ENCODE measurements at regions not wholly inside any gene's neighbourhood (a gene's known extent, or its start where the extent isn't known, plus 50 kb on each side); places are given as distances from the start of the nearest gene placed in this dataset.

DNA sequence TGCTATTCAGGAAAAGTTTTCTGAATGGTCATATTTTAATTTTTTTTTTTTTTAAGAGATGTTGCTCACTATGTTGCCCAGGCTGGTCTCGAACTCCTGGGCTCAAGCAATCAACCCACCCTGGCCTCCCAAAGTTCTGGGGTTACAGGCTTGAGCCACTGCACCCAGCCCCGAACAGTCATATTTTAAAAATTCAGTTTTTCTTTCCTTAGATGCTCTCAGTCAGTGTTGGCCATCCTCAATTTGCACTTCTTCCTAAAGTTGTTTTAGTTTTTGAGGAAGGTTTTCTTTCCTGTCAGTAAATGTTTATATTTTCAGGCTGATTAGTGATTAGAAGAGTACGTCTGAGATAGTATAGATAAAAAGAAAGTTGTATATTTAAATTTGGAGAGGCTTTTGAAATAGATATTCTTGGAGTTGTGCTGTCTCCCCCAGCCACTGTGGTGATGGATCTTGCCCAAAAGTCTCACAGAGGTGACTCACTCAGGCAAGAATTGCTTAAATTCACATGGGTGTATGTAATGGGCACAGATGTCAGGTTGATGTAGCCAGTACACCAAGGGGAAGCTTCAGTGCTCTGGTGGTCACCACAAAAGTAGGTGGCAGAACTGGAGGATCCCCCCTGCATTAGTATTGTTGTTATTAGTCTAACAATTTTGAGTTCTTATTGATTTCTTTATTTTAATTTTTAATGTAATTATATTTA, 72.2 kb upstream of the ELOVL6 start:
- Histone ChIP-seq H3K36me3 (no peaks in the 10 kb centered on the region), H3K9me3 (replicated peaks in 1 of 11) (0 out of 22 replicates have a peak, but pooled peaks cover 0 to 3% (median 0%) of the 10 kb centered on the region in 11 experiments), H3K27me3 (no peaks in the 10 kb centered on the region), H3K4me2 (no peak overlapping the region), H3K27ac (no peak overlapping the region), H3K9ac (no peak overlapping the region), H3K4me3 (no peak overlapping the region), H4K20me1 (no peaks in the 10 kb centered on the region), H3K4me1 (no peaks in the 10 kb centered on the region)
- no peak for TF ChIP-seq Cebpa-rat (IDR thresholded peaks at IDR 0.05)

- no peaks in the 10 kb centered on the region for H4K20me1 ChIP-seq
- H3K27ac ChIP-seq = no peak overlapping the region
- no peaks in the 10 kb centered on the region for H3K36me3 ChIP-seq
- H3K27me3 ChIP-seq = no peaks in the 10 kb centered on the region
- H3K4me1 ChIP-seq = no peaks in the 10 kb centered on the region
- no peak for TF ChIP-seq Cebpa-rat (IDR thresholded peaks at IDR 0.05)
- H3K4me3 ChIP-seq = no peak overlapping the region
- no peak overlapping the region for H3K9ac ChIP-seq
- no peak overlapping the region for H3K4me2 ChIP-seq
- 0 out of 22 replicates have a peak, but pooled peaks cover 0 to 3% (median 0%) of the 10 kb centered on the region in 11 experiments for H3K9me3 ChIP-seq (replicated peaks in 1 of 11)
Measured at GRCh38 chr4:110268790-110269189, 70.4 kb upstream of the ELOVL6 start.

DNA sequence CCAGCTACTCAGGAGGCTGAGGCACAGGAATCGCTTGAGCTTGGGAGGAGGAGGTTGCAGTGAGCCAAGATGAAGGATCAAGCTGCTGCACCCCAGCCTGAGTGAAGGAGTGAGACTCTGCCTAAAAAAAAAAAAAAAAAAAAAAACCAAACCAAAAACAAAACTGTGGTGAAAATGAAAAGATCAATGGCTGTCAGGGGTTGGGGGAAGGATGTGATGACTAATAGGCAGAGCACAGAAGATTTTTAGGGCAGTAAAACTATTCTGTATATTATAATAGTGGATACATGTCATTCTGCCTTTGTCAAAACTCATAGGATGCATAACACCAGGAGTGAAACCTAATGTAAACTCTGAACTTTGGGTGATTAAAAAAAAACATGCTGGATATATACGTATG, 69.9 kb upstream of the ELOVL6 start:
- H3K4me3 ChIP-seq = no peak overlapping the region
- no peak overlapping the region for H3K27ac ChIP-seq
- TF ChIP-seq Cebpa-rat (IDR thresholded peaks at IDR 0.05) = no peak

DNA sequence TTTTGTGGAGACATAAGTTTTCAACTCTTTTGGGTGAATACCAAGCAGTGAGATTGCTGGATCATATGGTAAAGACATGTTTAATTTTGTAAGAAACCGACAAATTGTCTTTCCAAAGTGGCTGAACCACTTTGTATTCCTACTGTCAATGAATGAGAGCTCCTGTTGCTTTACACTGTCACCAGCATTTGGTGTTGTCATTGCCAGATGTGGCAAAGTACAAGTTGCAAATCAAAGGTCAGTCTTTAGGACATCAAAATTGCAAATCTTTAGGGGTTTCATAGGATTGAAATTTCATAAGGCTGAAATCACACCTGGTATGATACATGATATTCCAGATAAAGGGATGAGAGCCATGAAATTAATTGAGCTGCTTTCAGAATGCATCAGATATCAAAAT, 67.7 kb upstream of the ELOVL6 start:
- H4K20me1 ChIP-seq = no peaks in the 10 kb centered on the region
- H3K4me2 ChIP-seq = no peak overlapping the region
- no peaks in the 10 kb centered on the region for H3K36me3 ChIP-seq
- TF ChIP-seq Cebpa-rat (IDR thresholded peaks at IDR 0.05) = no peak
- no peak overlapping the region for H3K9ac ChIP-seq
- no peaks in the 10 kb centered on the region for H3K27me3 ChIP-seq
- 0 out of 22 replicates have a peak, but pooled peaks cover 0 to 3% (median 0%) of the 10 kb centered on the region in 11 experiments for H3K9me3 ChIP-seq (replicated peaks in 1 of 11)
- no peak overlapping the region for H3K27ac ChIP-seq
- H3K4me1 ChIP-seq = no peaks in the 10 kb centered on the region
- no peak overlapping the region for H3K4me3 ChIP-seq

More for the DNA sequence above, 69.9 kb upstream of the ELOVL6 start:
- H4K20me1 ChIP-seq = no peaks in the 10 kb centered on the region
- H3K4me2 ChIP-seq = no peak overlapping the region
- no peaks in the 10 kb centered on the region for H3K36me3 ChIP-seq
- no peaks in the 10 kb centered on the region for H3K4me1 ChIP-seq
- 0 out of 22 replicates have a peak, but pooled peaks cover 0 to 3% (median 0%) of the 10 kb centered on the region in 11 experiments for H3K9me3 ChIP-seq (replicated peaks in 1 of 11)
- H3K9ac ChIP-seq = no peak overlapping the region
- no peaks in the 10 kb centered on the region for H3K27me3 ChIP-seq

GRCh38 chr4:110265001-110265400, 66.6 kb upstream of the ELOVL6 start:
- no peak overlapping the region for H3K27ac ChIP-seq
- H3K9me3 ChIP-seq (replicated peaks in 1 of 11) = 0 out of 22 replicates have a peak, but pooled peaks cover 0 to 3% (median 0%) of the 10 kb centered on the region in 11 experiments
- H3K4me3 ChIP-seq = no peak overlapping the region
- no peak overlapping the region for H3K4me2 ChIP-seq
- no peaks in the 10 kb centered on the region for H3K27me3 ChIP-seq
- H3K9ac ChIP-seq = no peak overlapping the region
- H3K4me1 ChIP-seq = no peaks in the 10 kb centered on the region
- TF ChIP-seq Cebpa-rat (IDR thresholded peaks at IDR 0.05) = no peak
- H4K20me1 ChIP-seq = no peaks in the 10 kb centered on the region
- H3K36me3 ChIP-seq = no peaks in the 10 kb centered on the region

- H3K4me1 ChIP-seq = no peaks in the 10 kb centered on the region
- H3K9me3 ChIP-seq (replicated peaks in 1 of 11) = no peaks in the 10 kb centered on the region
- no peak overlapping the region for H3K27ac ChIP-seq
Measured at GRCh38 chr4:110260299-110260698, 61.9 kb upstream of the ELOVL6 start.

DNA sequence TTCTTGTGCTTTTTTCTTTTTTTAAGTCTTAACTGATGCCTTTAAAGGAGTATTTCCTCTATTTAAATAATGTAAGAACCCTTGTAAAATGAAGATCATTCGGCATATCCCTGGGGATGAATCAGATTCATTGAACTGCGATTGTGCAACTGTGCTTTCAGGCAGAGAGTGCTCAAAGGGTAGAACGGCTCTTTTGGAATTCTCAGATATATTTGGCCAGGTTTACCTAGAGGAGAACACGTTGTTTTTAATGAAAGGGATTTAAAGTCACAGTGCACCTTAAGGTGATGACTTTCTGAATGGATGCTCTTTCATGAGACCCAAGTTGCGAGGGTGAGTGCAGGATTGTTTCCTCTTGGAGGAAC, 51.6 kb upstream of the ELOVL6 start:
- H3K9ac ChIP-seq = no peak overlapping the region
- H3K4me1 ChIP-seq = no peaks in the 10 kb centered on the region
- peak overlapping the region in 1 of 11 experiments; percentile 12; a peak in 1 of 22 replicates for H3K4me2 ChIP-seq
- H3K9me3 ChIP-seq (replicated peaks in 1 of 11) = 0 out of 22 replicates have a peak, but pooled peaks cover 0 to 5% (median 0%) of the 10 kb centered on the region in 11 experiments
- H3K27me3 ChIP-seq = no peaks in the 10 kb centered on the region
- TF ChIP-seq Cebpa-rat (IDR thresholded peaks at IDR 0.05) = no peak
- no peak overlapping the region for H3K27ac ChIP-seq
- no peaks in the 10 kb centered on the region for H3K36me3 ChIP-seq
- H4K20me1 ChIP-seq = no peaks in the 10 kb centered on the region
- no peak overlapping the region for H3K4me3 ChIP-seq

More at GRCh38 chr4:110260299-110260698, 61.9 kb upstream of the ELOVL6 start:
- no peaks in the 10 kb centered on the region for H3K36me3 ChIP-seq
- H3K27me3 ChIP-seq = no peaks in the 10 kb centered on the region
- no peak overlapping the region for H3K9ac ChIP-seq
- TF ChIP-seq Cebpa-rat (IDR thresholded peaks at IDR 0.05) = no peak
- no peaks in the 10 kb centered on the region for H4K20me1 ChIP-seq
- no peak overlapping the region for H3K4me2 ChIP-seq
- no peak overlapping the region for H3K4me3 ChIP-seq

DNA sequence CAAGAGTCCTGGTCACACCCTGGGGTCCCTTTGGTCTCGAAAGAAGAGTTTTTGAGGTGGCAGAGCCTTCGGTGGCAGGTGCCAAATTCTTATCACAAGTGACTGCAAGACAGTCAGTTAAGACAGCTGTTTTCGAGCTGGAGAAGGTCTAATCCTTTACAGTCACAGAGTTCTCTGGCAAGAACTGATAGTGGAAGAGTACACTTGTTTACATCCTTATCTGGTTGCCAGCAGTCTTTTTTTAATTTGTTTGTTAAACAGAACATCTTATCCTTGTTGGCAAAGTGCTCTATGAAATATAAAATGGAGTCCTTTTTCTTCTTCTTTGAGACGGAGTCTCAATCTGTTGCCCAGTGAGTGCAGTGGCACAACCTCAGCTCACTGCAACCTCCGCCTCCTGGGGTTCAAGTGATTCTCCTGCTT, 50.4 kb upstream of the ELOVL6 start:
- Histone ChIP-seq H3K9ac (no peak overlapping the region), H3K9me3 (replicated peaks in 1 of 11) (0 out of 22 replicates have a peak, but pooled peaks cover 0 to 5% (median 0%) of the 10 kb centered on the region in 11 experiments), H3K36me3 (no peaks in the 10 kb centered on the region), H3K4me2 (no peak overlapping the region), H3K4me1 (no peaks in the 10 kb centered on the region), H3K27me3 (no peaks in the 10 kb centered on the region), H3K4me3 (no peak overlapping the region), H3K27ac (no peak overlapping the region), H4K20me1 (no peaks in the 10 kb centered on the region)
- no peak for TF ChIP-seq Cebpa-rat (IDR thresholded peaks at IDR 0.05)

Measured in BLaER1 treated with 17β-estradiol and CSF1 and Interleukin-3, amounts not matched to agents 10 nM and 100 nM (cell line).